ENCODE measurements at regions not wholly inside any gene's neighbourhood (a gene's known extent, or its start where the extent isn't known, plus 50 kb on each side); places are given as distances from the start of the nearest gene placed in this dataset.
A peak's percentile ranks its signal among the peaks of the same experiment; 100 is the strongest.
"Not testable (repeated sequence)": the region's sequence is repeated elsewhere in the genome, so short reads cannot be mapped to it uniquely, and the experiment has no call there.

- no peak for DNase-seq (ENCODE audit: low read depth)
Observed at GRCh38 chr6:5898102-5898501, 108.6 kb downstream of the NRN1 start.

- DNase-seq (ENCODE audit: low read depth) = no peak
Observed at GRCh38 chr6:5896476-5897200, 110.1 kb downstream of the NRN1 start.

- no peak for DNase-seq (ENCODE audit: low read depth)
Observed at GRCh38 chr6:5894357-5894756, 112.4 kb downstream of the NRN1 start.

- no peak for DNase-seq (ENCODE audit: low read depth)
Observed at GRCh38 chr6:5893295-5893694, 113.4 kb downstream of the NRN1 start.

- no peak for DNase-seq (ENCODE audit: low read depth)
Observed at GRCh38 chr6:5892669-5893068, 114.1 kb downstream of the NRN1 start.

- no peak for DNase-seq (ENCODE audit: low read depth)
Observed at GRCh38 chr6:5878792-5879191, 127.9 kb downstream of the NRN1 start.

- DNase-seq (ENCODE audit: low read depth) = no peak
Observed at GRCh38 chr6:5876076-5876475, 130.6 kb downstream of the NRN1 start.

- DNase-seq (ENCODE audit: low read depth) = not testable (repeated sequence)
Observed at GRCh38 chr6:5873976-5874375, 132.7 kb downstream of the NRN1 start.

GRCh38 chr6:5871296-5871695 lies 135.4 kb downstream of the NRN1 start:
- no peak for DNase-seq (ENCODE audit: low read depth)

GRCh38 chr6:5869676-5870075 lies 137.0 kb downstream of the NRN1 start:
- DNase-seq (ENCODE audit: low read depth) = no peak

GRCh38 chr6:5869261-5869660 lies 137.5 kb downstream of the NRN1 start:
- DNase-seq (ENCODE audit: low read depth) = no peak

GRCh38 chr6:5866547-5867051 lies 140.1 kb downstream of the NRN1 start:
- peak; percentile 67 for DNase-seq (ENCODE audit: low read depth)

- no peak for DNase-seq (ENCODE audit: low read depth)
Observed at GRCh38 chr6:5865506-5866031, 141.2 kb downstream of the NRN1 start.

GRCh38 chr6:5860849-5861248 lies 145.9 kb downstream of the NRN1 start:
- no peak for DNase-seq (ENCODE audit: low read depth)

- no peak for DNase-seq (ENCODE audit: low read depth)
Observed at GRCh38 chr6:5855787-5856470, 150.8 kb downstream of the NRN1 start.

- no peak for DNase-seq (ENCODE audit: low read depth)
Observed at GRCh38 chr6:5854899-5855298, 151.8 kb downstream of the NRN1 start.

GRCh38 chr6:5851261-5851757 lies 155.4 kb downstream of the NRN1 start:
- peak; percentile 39 for DNase-seq (ENCODE audit: low read depth)

GRCh38 chr6:5850848-5851255 lies 155.9 kb downstream of the NRN1 start:
- no peak for DNase-seq (ENCODE audit: low read depth)

GRCh38 chr6:5846889-5847288 lies 159.8 kb downstream of the NRN1 start:
- DNase-seq (ENCODE audit: low read depth) = no peak

- DNase-seq (ENCODE audit: low read depth) = no peak
Observed at GRCh38 chr6:5846335-5846734, 160.4 kb downstream of the NRN1 start.

GRCh38 chr6:5843078-5843477 lies 163.6 kb downstream of the NRN1 start:
- DNase-seq (ENCODE audit: low read depth) = no peak

GRCh38 chr6:5840734-5841390 lies 165.9 kb downstream of the NRN1 start:
- DNase-seq (ENCODE audit: low read depth) = no peak
